GM21786 (cell line): ENCODE measurements at regions not wholly inside any gene's neighbourhood (a gene's known extent, or its start where the extent isn't known, plus 50 kb on each side); places are given as distances from the start of the nearest gene placed in this dataset.
"Not testable (repeated sequence)": the region's sequence is repeated elsewhere in the genome, so short reads cannot be mapped to it uniquely, and the experiment has no call there.

Source experiments
- ATAC-seq: cut with Tn5 transposase; IDR thresholded peaks from one replicate; pipeline ENCODE4 v1.9.1; 2021; ENCODE audit not compliant: unreplicated experiment

- no peak for ATAC-seq
These were observed 74.3 kb upstream of the GUCY1A1 start for GRCh38 chr4:155592179-155592937.

GRCh38 chr4:155591738-155592143 lies 74.9 kb upstream of the GUCY1A1 start:
- no peak for ATAC-seq

- ATAC-seq, result no peak
These were observed 75.7 kb upstream of the GUCY1A1 start for GRCh38 chr4:155590796-155591585.

- ATAC-seq, result no peak
These were observed 78.2 kb upstream of the GUCY1A1 start for GRCh38 chr4:155588437-155588836.

- ATAC-seq, result no peak
These were observed 78.9 kb upstream of the GUCY1A1 start for GRCh38 chr4:155587766-155588165.

GRCh38 chr4:155582971-155583437 lies 83.6 kb upstream of the GUCY1A1 start:
- no peak for ATAC-seq

- no peak for ATAC-seq
These were observed 84.6 kb upstream of the GUCY1A1 start for GRCh38 chr4:155582041-155582440.

- ATAC-seq, result no peak
These were observed 87.8 kb upstream of the GUCY1A1 start for GRCh38 chr4:155578726-155579370.

- ATAC-seq, result no peak
These were observed 88.4 kb upstream of the GUCY1A1 start for GRCh38 chr4:155578219-155578618.

GRCh38 chr4:155574329-155574728 lies 92.3 kb upstream of the GUCY1A1 start:
- ATAC-seq, result not testable (repeated sequence)

- ATAC-seq, result no peak
These were observed 93.5 kb upstream of the GUCY1A1 start for GRCh38 chr4:155573126-155573525.

GRCh38 chr4:155572106-155572703 lies 94.4 kb upstream of the GUCY1A1 start:
- ATAC-seq, result no peak

GRCh38 chr4:155571184-155571944 lies 95.3 kb upstream of the GUCY1A1 start:
- no peak for ATAC-seq

GRCh38 chr4:155570661-155571060 lies 96.0 kb upstream of the GUCY1A1 start:
- no peak for ATAC-seq

- ATAC-seq, result no peak
These were observed 96.6 kb upstream of the GUCY1A1 start for GRCh38 chr4:155569960-155570515.

GRCh38 chr4:155569471-155569870 lies 97.2 kb upstream of the GUCY1A1 start:
- no peak for ATAC-seq

GRCh38 chr4:155568641-155569220 lies 97.9 kb upstream of the GUCY1A1 start:
- ATAC-seq, result no peak

- no peak for ATAC-seq
These were observed 100.3 kb upstream of the GUCY1A1 start for GRCh38 chr4:155566354-155566753.

- ATAC-seq, result no peak
These were observed 100.9 kb upstream of the GUCY1A1 start for GRCh38 chr4:155565776-155566175.

GRCh38 chr4:155565330-155565729 lies 101.3 kb upstream of the GUCY1A1 start:
- no peak for ATAC-seq
